ENCODE measurements at regions not wholly inside any gene's neighbourhood (a gene's known extent, or its start where the extent isn't known, plus 50 kb on each side); places are given as distances from the start of the nearest gene placed in this dataset.

DNA sequence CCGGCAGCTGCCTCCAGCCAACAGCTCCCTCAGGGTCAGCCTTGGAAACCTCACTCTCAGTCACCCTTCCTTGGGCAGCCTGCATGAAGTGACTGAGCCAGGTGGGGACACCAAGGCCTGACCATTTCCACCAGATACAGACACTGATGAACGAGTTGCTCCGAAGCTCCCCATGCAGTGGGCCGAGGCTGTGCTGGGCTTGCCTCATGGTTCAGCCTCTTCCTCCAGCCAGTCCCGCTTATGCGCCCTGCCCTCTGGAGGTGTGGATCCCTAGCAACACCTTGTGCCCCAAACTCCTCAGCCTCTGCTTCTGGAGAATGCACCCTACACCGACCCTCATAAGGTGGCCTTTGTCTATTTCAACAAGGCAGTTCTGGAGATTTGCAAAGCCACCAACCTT lies 236.0 kb downstream of the RRAGC start:
- Histone ChIP-seq H3K4me3 (ENCODE audit: low read depth in 1 of 2, low read length in 2 of 2) (no peak overlapping the region), H3K27me3 (ENCODE audit: control insufficient read depth in 1 of 2, insufficient read depth in 2 of 2, low read length in 2 of 2) (peaks cover 0 to 7% of the 10 kb centered on the region in 2 donors), H3K4me1 (ENCODE audit: control insufficient read depth in 1 of 2, insufficient read depth in 2 of 2, low read length in 2 of 2) (no peaks in the 10 kb centered on the region), H3K9ac (ENCODE audit: low read depth in 1 of 2, low read length in 2 of 2) (no peak overlapping the region), H3K36me3 (ENCODE audit: control insufficient read depth in 1 of 2, insufficient read depth in 2 of 2, low read length in 2 of 2) (no peaks in the 10 kb centered on the region), H3K27ac (ENCODE audit: low read depth, low read length) (no peak overlapping the region), H3K9me3 (ENCODE audit: control insufficient read depth in 1 of 2, low read length in 2 of 2) (no peaks in the 10 kb centered on the region)

DNA sequence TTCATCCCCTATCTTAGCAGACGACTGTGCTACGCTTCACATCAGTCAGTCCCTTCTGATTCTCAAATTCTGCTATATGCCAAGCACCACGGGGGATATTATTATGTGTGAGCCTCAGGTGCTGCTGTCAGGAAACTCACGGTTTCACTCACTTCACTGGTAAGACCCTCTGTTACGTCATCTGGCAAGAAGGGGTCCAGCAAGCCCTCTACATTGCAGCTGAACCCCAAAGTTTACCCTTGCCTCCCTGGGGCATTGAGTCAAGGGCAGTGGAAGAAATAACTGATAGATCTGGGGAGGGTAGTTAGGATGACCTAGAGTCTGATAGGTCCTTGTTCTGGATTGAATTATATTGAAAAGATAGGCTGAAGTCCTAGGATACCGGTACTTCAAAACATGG lies 237.4 kb downstream of the RRAGC start:
- Histone ChIP-seq H3K36me3 (ENCODE audit: control insufficient read depth in 1 of 2, insufficient read depth in 2 of 2, low read length in 2 of 2) (no peaks in the 10 kb centered on the region), H3K4me3 (ENCODE audit: low read depth in 1 of 2, low read length in 2 of 2) (no peak overlapping the region), H3K9me3 (ENCODE audit: control insufficient read depth in 1 of 2, low read length in 2 of 2) (no peaks in the 10 kb centered on the region)

DNA sequence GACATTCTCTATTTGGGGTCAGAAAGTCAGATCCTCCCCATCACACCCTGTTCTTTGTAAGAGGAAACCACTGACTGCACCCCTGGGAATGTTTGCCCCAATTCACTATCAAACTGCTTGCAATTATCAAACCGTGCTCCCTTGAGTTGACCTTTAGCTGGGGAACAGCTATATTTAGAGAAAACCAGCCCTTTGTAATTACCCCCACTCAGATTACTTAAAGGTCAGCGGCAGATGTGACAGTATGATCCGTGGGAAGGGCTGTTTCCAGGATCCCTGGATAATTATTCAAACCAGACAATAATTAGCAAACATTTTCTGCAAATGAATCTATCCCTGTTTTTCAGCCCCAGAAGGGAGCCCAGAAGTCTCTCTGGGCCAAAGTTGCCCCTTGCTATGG lies 242.7 kb downstream of the RRAGC start:
- no peak overlapping the region for H3K9ac ChIP-seq (ENCODE audit: low read depth in 1 of 2, low read length in 2 of 2)
- no peaks in the 10 kb centered on the region for H3K36me3 ChIP-seq (ENCODE audit: control insufficient read depth in 1 of 2, insufficient read depth in 2 of 2, low read length in 2 of 2)
- H3K27ac ChIP-seq (ENCODE audit: low read depth, low read length) = no peak overlapping the region
- no peaks in the 10 kb centered on the region for H3K4me1 ChIP-seq (ENCODE audit: control insufficient read depth in 1 of 2, insufficient read depth in 2 of 2, low read length in 2 of 2)
- H3K4me3 ChIP-seq (ENCODE audit: low read depth in 1 of 2, low read length in 2 of 2) = no peak overlapping the region
- H3K9me3 ChIP-seq (ENCODE audit: control insufficient read depth in 1 of 2, low read length in 2 of 2) = peaks cover 0 to 4% of the 10 kb centered on the region in 2 donors
- peaks cover 0 to 7% of the 10 kb centered on the region in 2 donors for H3K27me3 ChIP-seq (ENCODE audit: control insufficient read depth in 1 of 2, insufficient read depth in 2 of 2, low read length in 2 of 2)

More for the DNA sequence above, 237.4 kb downstream of the RRAGC start:
- Histone ChIP-seq H3K4me1 (ENCODE audit: control insufficient read depth in 1 of 2, insufficient read depth in 2 of 2, low read length in 2 of 2) (no peaks in the 10 kb centered on the region), H3K27me3 (ENCODE audit: control insufficient read depth in 1 of 2, insufficient read depth in 2 of 2, low read length in 2 of 2) (peaks cover 0 to 7% of the 10 kb centered on the region in 2 donors), H3K27ac (ENCODE audit: low read depth, low read length) (no peak overlapping the region), H3K9ac (ENCODE audit: low read depth in 1 of 2, low read length in 2 of 2) (no peak overlapping the region)

DNA sequence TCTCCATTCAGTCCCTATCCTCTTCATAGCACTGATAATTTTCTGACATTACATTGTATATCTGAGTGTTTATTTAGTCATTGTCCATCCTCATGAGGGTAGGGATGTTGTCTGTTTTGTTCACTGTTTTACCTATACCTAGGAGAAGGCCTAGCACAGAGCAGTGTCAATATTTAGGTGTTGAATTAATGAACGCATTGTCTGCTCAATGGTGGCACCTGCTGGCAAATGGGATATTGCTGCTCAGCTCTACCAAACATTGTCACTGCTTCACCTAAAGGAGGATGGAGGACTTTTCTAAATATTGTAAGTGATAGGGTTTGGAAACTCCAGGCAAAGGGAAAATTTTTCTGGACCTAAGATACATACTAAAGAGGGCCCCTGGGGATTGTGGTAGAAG lies 243.9 kb downstream of the RRAGC start:
- Histone ChIP-seq H3K4me1 (ENCODE audit: control insufficient read depth in 1 of 2, insufficient read depth in 2 of 2, low read length in 2 of 2) (no peaks in the 10 kb centered on the region), H3K9ac (ENCODE audit: low read depth in 1 of 2, low read length in 2 of 2) (no peak overlapping the region), H3K4me3 (ENCODE audit: low read depth in 1 of 2, low read length in 2 of 2) (no peak overlapping the region), H3K27ac (ENCODE audit: low read depth, low read length) (no peak overlapping the region), H3K36me3 (ENCODE audit: control insufficient read depth in 1 of 2, insufficient read depth in 2 of 2, low read length in 2 of 2) (no peaks in the 10 kb centered on the region), H3K27me3 (ENCODE audit: control insufficient read depth in 1 of 2, insufficient read depth in 2 of 2, low read length in 2 of 2) (peaks cover 0 to 7% of the 10 kb centered on the region in 2 donors), H3K9me3 (ENCODE audit: control insufficient read depth in 1 of 2, low read length in 2 of 2) (peaks cover 0 to 4% of the 10 kb centered on the region in 2 donors)

DNA sequence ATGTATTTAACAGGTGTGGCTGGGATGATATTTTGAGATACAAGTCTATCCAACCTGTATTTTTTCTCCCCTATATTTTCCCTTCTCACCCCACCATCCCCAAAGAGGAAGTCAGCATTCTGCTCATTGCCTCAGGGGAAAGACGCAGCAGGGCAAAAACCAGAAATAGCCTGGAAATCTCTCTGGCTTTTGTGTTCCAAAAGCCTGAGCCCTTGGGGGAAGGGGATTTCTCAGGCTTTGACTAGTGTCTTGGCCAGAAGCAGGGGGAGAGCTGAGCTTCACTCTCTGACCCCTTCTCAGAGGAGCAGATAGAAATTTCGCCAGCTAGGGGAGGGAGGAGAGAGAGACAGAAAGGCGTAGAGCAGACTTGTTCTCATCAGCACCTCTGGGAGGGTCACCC lies 244.7 kb downstream of the RRAGC start:
- H3K4me3 ChIP-seq (ENCODE audit: low read depth in 1 of 2, low read length in 2 of 2) = no peak overlapping the region
- no peak overlapping the region for H3K9ac ChIP-seq (ENCODE audit: low read depth in 1 of 2, low read length in 2 of 2)
- peaks cover 0 to 7% of the 10 kb centered on the region in 2 donors for H3K27me3 ChIP-seq (ENCODE audit: control insufficient read depth in 1 of 2, insufficient read depth in 2 of 2, low read length in 2 of 2)
- peaks cover 0 to 4% of the 10 kb centered on the region in 2 donors for H3K9me3 ChIP-seq (ENCODE audit: control insufficient read depth in 1 of 2, low read length in 2 of 2)
- no peak overlapping the region for H3K27ac ChIP-seq (ENCODE audit: low read depth, low read length)
- H3K4me1 ChIP-seq (ENCODE audit: control insufficient read depth in 1 of 2, insufficient read depth in 2 of 2, low read length in 2 of 2) = no peaks in the 10 kb centered on the region
- no peaks in the 10 kb centered on the region for H3K36me3 ChIP-seq (ENCODE audit: control insufficient read depth in 1 of 2, insufficient read depth in 2 of 2, low read length in 2 of 2)

GRCh38 chr1:38613996-38614395 lies 245.6 kb downstream of the RRAGC start:
- Histone ChIP-seq H3K36me3 (ENCODE audit: control insufficient read depth in 1 of 2, insufficient read depth in 2 of 2, low read length in 2 of 2) (no peaks in the 10 kb centered on the region), H3K27ac (ENCODE audit: low read depth, low read length) (no peak overlapping the region), H3K27me3 (ENCODE audit: control insufficient read depth in 1 of 2, insufficient read depth in 2 of 2, low read length in 2 of 2) (peaks cover 0 to under 1% of the 10 kb centered on the region in 2 donors), H3K9ac (ENCODE audit: low read depth in 1 of 2, low read length in 2 of 2) (no peak overlapping the region), H3K4me3 (ENCODE audit: low read depth in 1 of 2, low read length in 2 of 2) (no peak overlapping the region), H3K9me3 (ENCODE audit: control insufficient read depth in 1 of 2, low read length in 2 of 2) (peaks cover 0 to 4% of the 10 kb centered on the region in 2 donors), H3K4me1 (ENCODE audit: control insufficient read depth in 1 of 2, insufficient read depth in 2 of 2, low read length in 2 of 2) (no peaks in the 10 kb centered on the region)

DNA sequence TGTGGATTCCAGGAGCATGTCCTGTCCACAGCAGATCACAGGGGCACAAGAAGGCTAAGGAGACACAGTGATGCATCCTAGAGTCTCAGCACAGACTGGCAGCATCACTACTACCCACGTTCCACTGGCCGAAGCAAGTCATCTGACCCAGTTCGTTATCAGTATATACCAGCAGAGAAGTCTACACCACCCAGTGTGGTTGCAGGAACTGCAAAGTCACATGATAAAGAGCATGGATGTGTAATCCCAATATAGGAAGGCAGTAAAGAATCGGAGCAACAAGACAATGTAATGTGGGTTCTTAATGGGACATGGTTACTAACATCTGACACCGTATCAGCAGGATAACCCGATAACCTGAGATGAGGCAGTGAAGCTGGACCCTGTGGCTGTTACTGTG lies 246.6 kb downstream of the RRAGC start:
- no peaks in the 10 kb centered on the region for H3K36me3 ChIP-seq (ENCODE audit: control insufficient read depth in 1 of 2, insufficient read depth in 2 of 2, low read length in 2 of 2)
- H3K4me1 ChIP-seq (ENCODE audit: control insufficient read depth in 1 of 2, insufficient read depth in 2 of 2, low read length in 2 of 2) = no peaks in the 10 kb centered on the region
- H3K9ac ChIP-seq (ENCODE audit: low read depth in 1 of 2, low read length in 2 of 2) = no peak overlapping the region
- no peak overlapping the region for H3K27ac ChIP-seq (ENCODE audit: low read depth, low read length)
- no peak overlapping the region for H3K4me3 ChIP-seq (ENCODE audit: low read depth in 1 of 2, low read length in 2 of 2)
- peaks cover 0 to 4% of the 10 kb centered on the region in 2 donors for H3K9me3 ChIP-seq (ENCODE audit: control insufficient read depth in 1 of 2, low read length in 2 of 2)
- H3K27me3 ChIP-seq (ENCODE audit: control insufficient read depth in 1 of 2, insufficient read depth in 2 of 2, low read length in 2 of 2) = peaks cover 0 to 6% of the 10 kb centered on the region in 2 donors

DNA sequence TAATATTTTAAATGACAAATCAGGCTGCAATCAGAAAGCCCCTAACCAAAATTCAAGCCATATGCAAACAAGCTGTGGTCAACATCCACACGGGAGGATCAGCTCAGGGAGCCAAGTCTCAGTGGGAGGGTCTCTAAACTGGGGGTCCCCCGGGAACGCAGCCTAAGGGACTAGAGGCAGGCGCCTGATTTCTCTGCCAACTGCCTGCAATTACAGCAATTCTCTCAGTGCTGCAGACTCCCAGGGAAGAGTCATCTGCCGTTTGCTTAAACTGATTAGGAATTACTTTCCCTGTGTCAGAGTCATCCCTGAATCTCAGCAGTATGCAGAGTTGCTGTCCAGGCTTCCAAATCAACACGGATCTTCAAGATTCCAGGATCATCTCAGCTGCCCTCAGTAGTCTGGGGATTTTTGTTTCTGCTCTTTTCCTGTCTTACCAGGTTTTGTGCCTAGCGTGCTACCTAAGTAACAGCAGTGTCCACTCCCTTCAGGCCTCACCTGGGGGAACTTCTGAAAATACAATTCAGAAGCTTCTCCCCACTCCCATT lies 247.8 kb downstream of the RRAGC start:
- no peaks in the 10 kb centered on the region for H3K36me3 ChIP-seq (ENCODE audit: control insufficient read depth in 1 of 2, insufficient read depth in 2 of 2, low read length in 2 of 2)
- H3K9me3 ChIP-seq (ENCODE audit: control insufficient read depth in 1 of 2, low read length in 2 of 2) = peaks cover 0 to 4% of the 10 kb centered on the region in 2 donors
- H3K4me3 ChIP-seq (ENCODE audit: low read depth in 1 of 2, low read length in 2 of 2) = no peak overlapping the region
- H3K27me3 ChIP-seq (ENCODE audit: control insufficient read depth in 1 of 2, insufficient read depth in 2 of 2, low read length in 2 of 2) = peaks cover 0 to 6% of the 10 kb centered on the region in 2 donors
- no peaks in the 10 kb centered on the region for H3K4me1 ChIP-seq (ENCODE audit: control insufficient read depth in 1 of 2, insufficient read depth in 2 of 2, low read length in 2 of 2)
- H3K27ac ChIP-seq (ENCODE audit: low read depth, low read length) = no peak overlapping the region
- H3K9ac ChIP-seq (ENCODE audit: low read depth in 1 of 2, low read length in 2 of 2) = no peak overlapping the region

DNA sequence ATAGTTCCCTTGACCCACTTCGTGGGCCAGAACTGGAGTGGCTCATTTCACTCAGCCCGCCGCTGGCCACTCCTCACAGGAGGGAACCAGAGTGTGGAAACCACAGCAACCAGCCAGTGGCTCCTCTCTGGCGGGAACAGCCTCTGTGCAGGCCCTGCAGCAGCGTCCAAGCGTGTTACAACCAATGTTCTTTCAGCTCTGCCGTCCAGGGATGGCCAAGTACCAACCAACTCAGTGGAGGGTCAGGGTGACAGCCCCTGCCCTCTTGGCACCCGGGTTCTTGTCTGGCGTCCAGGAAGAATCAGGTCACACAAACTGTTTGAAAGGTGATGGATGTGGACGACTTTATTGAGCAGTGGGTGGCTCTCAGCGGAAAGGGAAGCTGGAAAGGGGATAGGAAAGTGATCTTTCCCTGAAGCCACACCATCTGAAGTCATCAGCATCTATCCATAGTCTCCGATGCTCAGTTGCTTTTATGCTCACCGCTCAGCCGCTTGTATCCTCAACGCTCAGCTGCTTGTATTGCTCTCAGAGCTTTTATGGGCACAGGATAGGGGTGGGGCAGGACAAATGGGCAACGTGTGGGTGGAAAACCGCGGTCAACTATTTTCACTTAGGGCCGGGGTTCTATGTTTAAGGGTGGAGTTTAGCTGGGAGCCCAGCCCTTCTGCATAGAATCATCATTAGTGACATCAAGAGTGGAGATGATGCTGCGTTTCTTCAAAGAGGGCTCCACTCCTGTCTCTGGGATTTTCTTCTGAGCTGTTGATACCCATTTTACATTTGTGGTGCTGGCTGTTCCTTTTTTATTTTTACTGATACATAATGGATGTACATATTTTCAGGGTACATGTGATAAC lies 250.2 kb downstream of the RRAGC start:
- H3K36me3 ChIP-seq (ENCODE audit: control insufficient read depth in 1 of 2, insufficient read depth in 2 of 2, low read length in 2 of 2) = no peaks in the 10 kb centered on the region
- H3K4me1 ChIP-seq (ENCODE audit: control insufficient read depth in 1 of 2, insufficient read depth in 2 of 2, low read length in 2 of 2) = no peaks in the 10 kb centered on the region
- H3K27me3 ChIP-seq (ENCODE audit: control insufficient read depth in 1 of 2, insufficient read depth in 2 of 2, low read length in 2 of 2) = peaks cover 0 to 6% of the 10 kb centered on the region in 2 donors
- no peak overlapping the region for H3K9ac ChIP-seq (ENCODE audit: low read depth in 1 of 2, low read length in 2 of 2)
- no peak overlapping the region for H3K27ac ChIP-seq (ENCODE audit: low read depth, low read length)
- H3K9me3 ChIP-seq (ENCODE audit: control insufficient read depth in 1 of 2, low read length in 2 of 2) = no peaks in the 10 kb centered on the region
- no peak overlapping the region for H3K4me3 ChIP-seq (ENCODE audit: low read depth in 1 of 2, low read length in 2 of 2)

- Histone ChIP-seq H3K9ac (ENCODE audit: low read depth in 1 of 2, low read length in 2 of 2) (no peak overlapping the region), H3K27me3 (ENCODE audit: control insufficient read depth in 1 of 2, insufficient read depth in 2 of 2, low read length in 2 of 2) (peaks cover 0 to 6% of the 10 kb centered on the region in 2 donors), H3K27ac (ENCODE audit: low read depth, low read length) (no peak overlapping the region), H3K4me3 (ENCODE audit: low read depth in 1 of 2, low read length in 2 of 2) (no peak overlapping the region), H3K36me3 (ENCODE audit: control insufficient read depth in 1 of 2, insufficient read depth in 2 of 2, low read length in 2 of 2) (no peaks in the 10 kb centered on the region), H3K4me1 (ENCODE audit: control insufficient read depth in 1 of 2, insufficient read depth in 2 of 2, low read length in 2 of 2) (no peaks in the 10 kb centered on the region), H3K9me3 (ENCODE audit: control insufficient read depth in 1 of 2, low read length in 2 of 2) (no peaks in the 10 kb centered on the region)
These were observed 251.2 kb downstream of the RRAGC start for GRCh38 chr1:38608202-38608864.
